HL-60 (cell line): ENCODE measurements at regions not wholly inside any gene's neighbourhood (a gene's known extent, or its start where the extent isn't known, plus 50 kb on each side); places are given as distances from the start of the nearest gene placed in this dataset.
"Not testable (repeated sequence)": the region's sequence is repeated elsewhere in the genome, so short reads cannot be mapped to it uniquely, and the experiment has no call there.

Experiments
- DNase-seq, 2 experiments: peaks; one replicate each; pipeline ENCODE4 v3.0.0-alpha.2; 2010 to 2020; ENCODE audit warnings: low read depth in 1 of 2, low spot score in 1 of 2
- H3K27ac ChIP-seq: fragments of 250-450 bp; sonication (Bioruptor Pico); replicated peaks from 2 replicates; pipeline ENCODE4 v1.5.1; 2020; ENCODE audit warnings: mild to moderate bottlenecking, moderate library complexity
- H3K27me3 ChIP-seq: fragments of 250-450 bp; sonication (Bioruptor Pico); 2 replicates; pipeline ENCODE4 v1.5.1; 2021; ENCODE audit warnings: mild to moderate bottlenecking, moderate library complexity; ENCODE audit not compliant: insufficient read depth, poor library complexity, severe bottlenecking
- H3K4me3 ChIP-seq: replicated peaks from 2 replicates; pipeline ENCODE4 v1.5.1; 2011; ENCODE audit warnings: mild to moderate bottlenecking, control low read depth, low read length; ENCODE audit not compliant: insufficient read depth
- CTCF ChIP-seq: IDR thresholded peaks from one replicate; pipeline ENCODE4 v1.5.1; 2011; ENCODE audit warnings: low read length, control low read depth, inconsistent platforms; ENCODE audit not compliant: insufficient read depth
- GABPA ChIP-seq: IDR thresholded peaks from 2 replicates; pipeline ENCODE4 v1.6.1; 2012; ENCODE audit warnings: low read depth
- POLR2AphosphoS5 ChIP-seq: IDR thresholded peaks from 2 replicates; pipeline ENCODE4 v1.6.1; 2012; ENCODE audit warnings: low read depth
- REST ChIP-seq: IDR thresholded peaks from 2 replicates; pipeline ENCODE4 v1.6.1; 2012; ENCODE audit warnings: low read depth; ENCODE audit not compliant: insufficient replicate concordance
- SPI1 ChIP-seq: IDR thresholded peaks from 2 replicates; pipeline ENCODE4 v1.6.1; 2012; ENCODE audit warnings: low read depth, mild to moderate bottlenecking, borderline replicate concordance

GRCh38 chrX:137749246-137749645 lies 183.3 kb downstream of the ZIC3 start:
- no peak for DNase-seq
- no peak overlapping the region for H3K4me3 ChIP-seq
- H3K27ac ChIP-seq = no peak overlapping the region
- no peak for TF ChIP-seq SPI1
- H3K27me3 ChIP-seq = no peaks in the 10 kb centered on the region

GRCh38 chrX:137771537-137771936 lies 205.6 kb downstream of the ZIC3 start:
- no peak overlapping the region for H3K27ac ChIP-seq
- H3K27me3 ChIP-seq = no peaks in the 10 kb centered on the region
- no peak for DNase-seq
- H3K4me3 ChIP-seq = no peak overlapping the region
- TF ChIP-seq POLR2AphosphoS5 (no peak), CTCF (no peak), GABPA (no peak), REST (no peak), SPI1 (no peak)

GRCh38 chrX:137792214-137792613 lies 226.3 kb downstream of the ZIC3 start:
- no peak for TF ChIP-seq CTCF
- no peak for TF ChIP-seq SPI1
- TF ChIP-seq GABPA = no peak
- no peak for TF ChIP-seq REST
- TF ChIP-seq POLR2AphosphoS5 = no peak
- Histone ChIP-seq H3K27me3 (no peaks in the 10 kb centered on the region), H3K4me3 (no peak overlapping the region), H3K27ac (no peak overlapping the region)
- no peak for DNase-seq

- not testable (repeated sequence) for DNase-seq, H3K27me3 ChIP-seq, H3K4me3 ChIP-seq, H3K27ac ChIP-seq
Measured at GRCh38 chrX:137797926-137798325, 232.0 kb downstream of the ZIC3 start.

GRCh38 chrX:137823257-137823656 lies 257.3 kb downstream of the ZIC3 start:
- no peaks in the 10 kb centered on the region for H3K27me3 ChIP-seq
- no peak overlapping the region for H3K27ac ChIP-seq
- no peak for TF ChIP-seq SPI1
- TF ChIP-seq POLR2AphosphoS5 = no peak
- TF ChIP-seq REST = no peak
- TF ChIP-seq GABPA = no peak
- no peak for TF ChIP-seq CTCF
- H3K4me3 ChIP-seq = no peak overlapping the region
- DNase-seq = no peak
